Right lobe of liver (tissue), 4 donors: ENCODE measurements at regions not wholly inside any gene's neighbourhood (a gene's known extent, or its start where the extent isn't known, plus 50 kb on each side); places are given as distances from the start of the nearest gene placed in this dataset.

ENCODE experiments used
- POLR2A ChIP-seq: fragments of 450-650 bp; IDR thresholded peaks from one replicate; pipeline ENCODE4 v1.6.1; 2017; ENCODE audit warnings: antibody characterized with exemption, mild to moderate bottlenecking
- TF ChIP-seq, protein P1 (sequence below), 4 donors: fragments of 200-600 bp in 3 of 4; fragments of 450-650 bp in 1 of 4; IDR thresholded peaks; one replicate each; pipeline versions ENCODE4 v1.5.1 to v1.8.0; 2016 to 2022; ENCODE audit warnings: antibody characterized with exemption in 4 of 4, mild to moderate bottlenecking in 2 of 4
- donor health status: DM: no; HTN: no; CAD: no.
- donor health status: DM: no; HTN: no; CAD: no.
- donor health status: DM: no; HTN: yes; CAD: no.

DNA sequence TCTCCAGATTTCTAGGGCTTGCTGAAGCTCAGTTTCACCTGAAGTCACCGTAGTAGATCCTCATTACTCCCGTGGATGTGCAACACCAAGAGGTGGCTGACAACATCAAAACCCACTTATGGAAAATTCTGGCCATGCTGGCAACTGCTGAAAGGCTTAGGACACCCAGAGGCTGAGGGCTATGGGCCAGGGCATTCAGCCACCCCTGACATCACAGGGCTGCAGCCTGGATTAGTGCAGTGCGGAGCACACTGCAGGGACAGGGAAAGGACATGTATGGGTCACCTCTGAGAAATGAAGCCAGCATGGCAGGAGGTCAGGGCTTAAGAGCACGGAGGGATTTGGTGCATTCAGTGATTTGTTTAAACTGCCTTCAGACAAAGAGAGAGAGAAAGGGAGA lies 300.6 kb downstream of the TDRD15 start:
- TF ChIP-seq, protein P1, sequence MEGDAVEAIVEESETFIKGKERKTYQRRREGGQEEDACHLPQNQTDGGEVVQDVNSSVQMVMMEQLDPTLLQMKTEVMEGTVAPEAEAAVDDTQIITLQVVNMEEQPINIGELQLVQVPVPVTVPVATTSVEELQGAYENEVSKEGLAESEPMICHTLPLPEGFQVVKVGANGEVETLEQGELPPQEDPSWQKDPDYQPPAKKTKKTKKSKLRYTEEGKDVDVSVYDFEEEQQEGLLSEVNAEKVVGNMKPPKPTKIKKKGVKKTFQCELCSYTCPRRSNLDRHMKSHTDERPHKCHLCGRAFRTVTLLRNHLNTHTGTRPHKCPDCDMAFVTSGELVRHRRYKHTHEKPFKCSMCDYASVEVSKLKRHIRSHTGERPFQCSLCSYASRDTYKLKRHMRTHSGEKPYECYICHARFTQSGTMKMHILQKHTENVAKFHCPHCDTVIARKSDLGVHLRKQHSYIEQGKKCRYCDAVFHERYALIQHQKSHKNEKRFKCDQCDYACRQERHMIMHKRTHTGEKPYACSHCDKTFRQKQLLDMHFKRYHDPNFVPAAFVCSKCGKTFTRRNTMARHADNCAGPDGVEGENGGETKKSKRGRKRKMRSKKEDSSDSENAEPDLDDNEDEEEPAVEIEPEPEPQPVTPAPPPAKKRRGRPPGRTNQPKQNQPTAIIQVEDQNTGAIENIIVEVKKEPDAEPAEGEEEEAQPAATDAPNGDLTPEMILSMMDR (IDR thresholded peaks at IDR 0.05): no peak
- no peak for TF ChIP-seq POLR2A
